HT1080 (cell line): ENCODE measurements at regions not wholly inside any gene's neighbourhood (a gene's known extent, or its start where the extent isn't known, plus 50 kb on each side); places are given as distances from the start of the nearest gene placed in this dataset.
A peak's percentile ranks its signal among the peaks of the same experiment; 100 is the strongest.

Experiments used
- DNase-seq: peaks from one replicate; pipeline ENCODE4 v3.0.0-alpha.2; 2015; ENCODE audit warnings: low read depth

- peak; percentile 42 for DNase-seq
These were observed 290.1 kb downstream of the ZSWIM6 start for GRCh38 chr5:61622156-61622555.

- DNase-seq = no peak
These were observed 291.5 kb downstream of the ZSWIM6 start for GRCh38 chr5:61623401-61624069.

- no peak for DNase-seq
These were observed 292.6 kb downstream of the ZSWIM6 start for GRCh38 chr5:61624553-61625136.

GRCh38 chr5:61625137-61625561, 293.1 kb downstream of the ZSWIM6 start:
- no peak for DNase-seq

GRCh38 chr5:61625681-61626621, 293.9 kb downstream of the ZSWIM6 start:
- DNase-seq = no peak

- DNase-seq = no peak
These were observed 294.7 kb downstream of the ZSWIM6 start for GRCh38 chr5:61626639-61627282.

GRCh38 chr5:61627531-61627930, 295.5 kb downstream of the ZSWIM6 start:
- no peak for DNase-seq

GRCh38 chr5:61630908-61631307, 298.9 kb downstream of the ZSWIM6 start:
- no peak for DNase-seq

GRCh38 chr5:61631438-61631941, 299.4 kb downstream of the ZSWIM6 start:
- no peak for DNase-seq

GRCh38 chr5:61632064-61632463, 300.0 kb downstream of the ZSWIM6 start:
- DNase-seq = no peak

- no peak for DNase-seq
These were observed 303.2 kb downstream of the ZSWIM6 start for GRCh38 chr5:61635271-61635670.

GRCh38 chr5:61637566-61637965, 305.5 kb downstream of the ZSWIM6 start:
- DNase-seq = no peak

GRCh38 chr5:61638476-61638875, 306.4 kb downstream of the ZSWIM6 start:
- no peak for DNase-seq

GRCh38 chr5:61640179-61641021, 308.3 kb downstream of the ZSWIM6 start:
- DNase-seq = no peak

- DNase-seq = no peak
These were observed 309.9 kb downstream of the ZSWIM6 start for GRCh38 chr5:61641748-61642565.

GRCh38 chr5:61647672-61648071, 315.6 kb downstream of the ZSWIM6 start:
- no peak for DNase-seq

- no peak for DNase-seq
These were observed 317.2 kb downstream of the ZSWIM6 start for GRCh38 chr5:61649231-61649630.

GRCh38 chr5:61649971-61650370, 317.9 kb downstream of the ZSWIM6 start:
- no peak for DNase-seq

GRCh38 chr5:61650661-61651060, 318.6 kb downstream of the ZSWIM6 start:
- DNase-seq = no peak

GRCh38 chr5:61651195-61651594, 319.1 kb downstream of the ZSWIM6 start:
- no peak for DNase-seq
